ENCODE measurements at regions not wholly inside any gene's neighbourhood (a gene's known extent, or its start where the extent isn't known, plus 50 kb on each side); places are given as distances from the start of the nearest gene placed in this dataset.

DNA sequence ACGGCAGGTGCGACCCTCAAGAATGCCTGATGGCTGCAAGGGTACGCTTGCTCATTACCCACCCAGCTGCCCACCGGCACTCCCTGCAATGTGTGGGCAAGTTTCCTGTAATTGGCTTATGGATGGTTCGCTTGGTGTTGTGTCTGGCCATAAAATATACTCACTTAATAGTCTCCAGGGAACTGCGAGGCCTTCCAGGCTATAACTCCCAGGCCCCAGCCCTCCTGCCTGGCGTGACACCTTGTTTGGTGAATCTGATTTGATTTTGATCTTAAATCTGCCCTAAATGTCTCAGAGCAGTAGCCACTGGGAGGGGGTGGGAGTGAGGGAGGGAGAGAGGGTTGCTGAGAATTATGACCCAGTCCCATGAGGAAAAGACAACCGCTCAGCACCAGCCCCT is 572.2 kb downstream of the BUD13 start (continued):
- TF ChIP-seq, protein P1, sequence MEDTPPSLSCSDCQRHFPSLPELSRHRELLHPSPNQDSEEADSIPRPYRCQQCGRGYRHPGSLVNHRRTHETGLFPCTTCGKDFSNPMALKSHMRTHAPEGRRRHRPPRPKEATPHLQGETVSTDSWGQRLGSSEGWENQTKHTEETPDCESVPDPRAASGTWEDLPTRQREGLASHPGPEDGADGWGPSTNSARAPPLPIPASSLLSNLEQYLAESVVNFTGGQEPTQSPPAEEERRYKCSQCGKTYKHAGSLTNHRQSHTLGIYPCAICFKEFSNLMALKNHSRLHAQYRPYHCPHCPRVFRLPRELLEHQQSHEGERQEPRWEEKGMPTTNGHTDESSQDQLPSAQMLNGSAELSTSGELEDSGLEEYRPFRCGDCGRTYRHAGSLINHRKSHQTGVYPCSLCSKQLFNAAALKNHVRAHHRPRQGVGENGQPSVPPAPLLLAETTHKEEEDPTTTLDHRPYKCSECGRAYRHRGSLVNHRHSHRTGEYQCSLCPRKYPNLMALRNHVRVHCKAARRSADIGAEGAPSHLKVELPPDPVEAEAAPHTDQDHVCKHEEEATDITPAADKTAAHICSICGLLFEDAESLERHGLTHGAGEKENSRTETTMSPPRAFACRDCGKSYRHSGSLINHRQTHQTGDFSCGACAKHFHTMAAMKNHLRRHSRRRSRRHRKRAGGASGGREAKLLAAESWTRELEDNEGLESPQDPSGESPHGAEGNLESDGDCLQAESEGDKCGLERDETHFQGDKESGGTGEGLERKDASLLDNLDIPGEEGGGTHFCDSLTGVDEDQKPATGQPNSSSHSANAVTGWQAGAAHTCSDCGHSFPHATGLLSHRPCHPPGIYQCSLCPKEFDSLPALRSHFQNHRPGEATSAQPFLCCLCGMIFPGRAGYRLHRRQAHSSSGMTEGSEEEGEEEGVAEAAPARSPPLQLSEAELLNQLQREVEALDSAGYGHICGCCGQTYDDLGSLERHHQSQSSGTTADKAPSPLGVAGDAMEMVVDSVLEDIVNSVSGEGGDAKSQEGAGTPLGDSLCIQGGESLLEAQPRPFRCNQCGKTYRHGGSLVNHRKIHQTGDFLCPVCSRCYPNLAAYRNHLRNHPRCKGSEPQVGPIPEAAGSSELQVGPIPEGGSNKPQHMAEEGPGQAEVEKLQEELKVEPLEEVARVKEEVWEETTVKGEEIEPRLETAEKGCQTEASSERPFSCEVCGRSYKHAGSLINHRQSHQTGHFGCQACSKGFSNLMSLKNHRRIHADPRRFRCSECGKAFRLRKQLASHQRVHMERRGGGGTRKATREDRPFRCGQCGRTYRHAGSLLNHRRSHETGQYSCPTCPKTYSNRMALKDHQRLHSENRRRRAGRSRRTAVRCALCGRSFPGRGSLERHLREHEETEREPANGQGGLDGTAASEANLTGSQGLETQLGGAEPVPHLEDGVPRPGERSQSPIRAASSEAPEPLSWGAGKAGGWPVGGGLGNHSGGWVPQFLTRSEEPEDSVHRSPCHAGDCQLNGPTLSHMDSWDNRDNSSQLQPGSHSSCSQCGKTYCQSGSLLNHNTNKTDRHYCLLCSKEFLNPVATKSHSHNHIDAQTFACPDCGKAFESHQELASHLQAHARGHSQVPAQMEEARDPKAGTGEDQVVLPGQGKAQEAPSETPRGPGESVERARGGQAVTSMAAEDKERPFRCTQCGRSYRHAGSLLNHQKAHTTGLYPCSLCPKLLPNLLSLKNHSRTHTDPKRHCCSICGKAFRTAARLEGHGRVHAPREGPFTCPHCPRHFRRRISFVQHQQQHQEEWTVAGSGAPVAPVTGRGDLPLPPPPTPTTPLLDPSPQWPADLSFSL (CRISPR knock-in tag; IDR thresholded peaks at IDR 0.05) = no peak

DNA sequence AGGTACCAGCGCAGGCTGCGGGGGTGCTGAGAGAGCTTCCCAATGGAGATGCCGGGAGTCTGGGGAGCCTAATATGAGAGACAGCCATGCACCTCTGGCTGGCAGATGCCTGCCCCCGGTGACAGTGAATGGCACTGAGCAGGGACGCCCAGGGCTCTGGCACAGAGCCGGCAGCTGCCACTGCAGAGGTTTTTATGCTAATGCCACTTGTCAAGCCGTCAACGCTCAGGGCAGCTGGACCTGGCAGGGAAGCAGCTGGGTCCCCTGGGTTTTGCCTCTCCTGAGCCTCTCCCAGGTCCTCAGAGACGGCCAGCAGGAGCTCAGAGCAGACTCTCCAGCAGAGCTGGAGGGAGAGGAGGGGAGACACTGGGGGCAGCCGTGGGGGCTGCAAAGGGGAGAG is 573.6 kb downstream of the BUD13 start:
- Histone ChIP-seq H3K79me2 (ENCODE audit: insufficient read depth, low read length) (no peaks in the 10 kb centered on the region), H3K4me1 (ENCODE audit: insufficient read depth, low read length) (peaks cover 2% of the 10 kb centered on the region), H4K20me1 (ENCODE audit: insufficient read depth, low read length) (no peaks in the 10 kb centered on the region), H3K36me3 (replicated peaks in 1 of 2; ENCODE audit: control insufficient read depth in 1 of 2, insufficient read depth in 2 of 2, low read length in 2 of 2) (no peaks in the 10 kb centered on the region), H3K27me3 (ENCODE audit: control insufficient read depth in 1 of 2, insufficient read depth in 2 of 2, low read length in 2 of 2) (no peaks in the 10 kb centered on the region), H2AFZ (ENCODE audit: low read length) (no peak overlapping the region), H3K9ac (ENCODE audit: insufficient read depth, low read depth, low read length) (no peak overlapping the region), H3K4me3 (replicated peaks in 1 of 3; ENCODE audit: insufficient read depth in 1 of 3, low read depth in 2 of 3, low read length in 3 of 3) (no peak overlapping the region), H3K9me3 (ENCODE audit: low read length) (no peaks in the 10 kb centered on the region), H3K27ac (ENCODE audit: extremely low read length, insufficient read depth, low read length) (no peak overlapping the region), H3K4me2 (ENCODE audit: low read depth, low read length) (no peak overlapping the region)
- TF ChIP-seq POLR2AphosphoS5 (IDR thresholded peaks at IDR 0.05; ENCODE audit: low read depth, low read length) (no peak), TBX3 (IDR thresholded peaks at IDR 0.05; ENCODE audit: borderline replicate concordance) (no peak), PHF21A (CRISPR knock-in tag; IDR thresholded peaks at IDR 0.05) (no peak), ZFP36 (IDR thresholded peaks at IDR 0.05; ENCODE audit: borderline replicate concordance, low read depth, low read length, partially characterized antibody) (no peak), ZNF343 (CRISPR knock-in tag; IDR thresholded peaks at IDR 0.05) (no peak), XRCC5 (optimal IDR thresholded peaks at IDR 0.05; ENCODE audit: low read length) (no peak), ATRX (CRISPR knock-in tag; IDR thresholded peaks at IDR 0.05; ENCODE audit: borderline replicate concordance) (no peak)
- ChIA-PET POLR2A (no interaction called here), CTCF (ENCODE audit: low intra/inter-chr PET ratio, low total read pairs) (no interaction called here)
- DNase-seq (ENCODE audit: low spot score) (no peak), FAIRE-seq (no peak), ATAC-seq (peak; percentile 33)
- intact Hi-C loops (cut with micrococcal nuclease; ENCODE audit: unreplicated experiment) = no loop called here
- no TSS peak for BruUV-seq (replicated peaks)
- WGBS (ENCODE audit: low lambda C conversion rate) = 85% methylated on average over 4 of the region's 10 CpGs
- in situ Hi-C loops (cut with HindIII; ENCODE audit: extremely low pct_ligation_motif_present, low pct_unique_long_range_greater_than_20kb) = no loop called here

Data from HepG2 (cell line).